Adrenal gland (tissue), 5 donors: ENCODE measurements at regions not wholly inside any gene's neighbourhood (a gene's known extent, or its start where the extent isn't known, plus 50 kb on each side); places are given as distances from the start of the nearest gene placed in this dataset.

ENCODE experiments used
- CTCF ChIP-seq, 6 experiments: fragments of 450-650 bp in 4 of 6; fragments of 200-600 bp in 2 of 6; sonication (generic) in 1 of 6; IDR thresholded peaks; 1 replicate in 5 of 6; 2 replicates in 1 of 6; pipeline versions ENCODE4 v1.5.1 to v1.8.0; 2016 to 2021; ENCODE audit warnings: antibody characterized with exemption in 6 of 6, mild to moderate bottlenecking in 2 of 6, moderate library complexity in 1 of 6
- POLR2A ChIP-seq, 2 donors: fragments of 450-650 bp; IDR thresholded peaks; one replicate each; pipeline ENCODE4 v1.6.1; 2017; ENCODE audit warnings: antibody characterized with exemption in 2 of 2, mild to moderate bottlenecking in 2 of 2, moderate library complexity in 1 of 2
- donor health status: DM: no; HTN: no; CAD: no.

DNA sequence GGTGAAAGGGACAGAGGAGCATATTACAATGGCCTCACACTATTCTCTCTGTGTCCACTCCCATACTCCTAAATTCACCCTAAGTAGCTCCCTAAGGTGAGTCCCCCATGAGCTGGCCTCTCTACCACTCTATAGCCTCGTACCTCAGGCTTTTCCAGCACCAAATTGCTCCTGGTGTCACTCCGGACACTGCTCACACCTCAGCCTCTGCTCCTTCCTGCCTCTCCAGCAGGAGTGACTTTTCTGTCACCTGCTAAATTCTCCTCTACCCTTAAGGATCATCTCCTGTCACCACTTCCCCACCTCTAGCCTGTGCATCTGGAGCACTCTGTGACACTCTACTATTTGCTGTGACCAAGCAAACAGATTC lies 65.8 kb upstream of the CAMK1G start:
- TF ChIP-seq CTCF (IDR thresholded peaks at IDR 0.05) (no peak), POLR2A (IDR thresholded peaks at IDR 0.05) (no peak)
